ENCODE measurements at regions not wholly inside any gene's neighbourhood (a gene's known extent, or its start where the extent isn't known, plus 50 kb on each side); places are given as distances from the start of the nearest gene placed in this dataset.
"Not testable (repeated sequence)": the region's sequence is repeated elsewhere in the genome, so short reads cannot be mapped to it uniquely, and the experiment has no call there.

GRCh38 chrX:122641826-122642225 is 542.3 kb upstream of the GRIA3 start:
- DNase-seq = no peak
- in situ Hi-C loops (cut with MboI; ENCODE audit: low pct_unique_long_range_greater_than_20kb, low sequenced_read_pairs) = no loop called here

DNA sequence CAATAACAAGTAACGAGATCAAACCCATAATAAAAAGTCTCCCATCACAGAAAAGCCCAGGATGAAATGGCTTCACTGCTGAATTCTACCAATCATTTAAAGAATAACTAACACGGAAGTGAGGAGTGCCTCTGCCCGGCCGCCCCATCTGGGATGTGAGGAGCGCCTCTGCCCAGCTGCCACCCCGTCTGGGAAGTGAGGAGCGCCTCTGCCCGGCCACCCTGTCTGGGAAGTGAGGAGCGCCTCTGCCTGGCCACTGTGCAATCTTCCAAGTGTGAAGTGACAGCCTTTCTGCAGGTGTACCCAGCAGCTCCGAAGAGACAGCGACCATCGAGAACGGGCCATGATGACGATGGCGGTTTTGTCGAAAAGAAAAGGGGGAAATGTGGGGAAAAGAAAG is 528.8 kb upstream of the GRIA3 start:
- DNase-seq; in situ Hi-C loops (cut with MboI; ENCODE audit: low pct_unique_long_range_greater_than_20kb, low sequenced_read_pairs): not testable (repeated sequence)

DNA sequence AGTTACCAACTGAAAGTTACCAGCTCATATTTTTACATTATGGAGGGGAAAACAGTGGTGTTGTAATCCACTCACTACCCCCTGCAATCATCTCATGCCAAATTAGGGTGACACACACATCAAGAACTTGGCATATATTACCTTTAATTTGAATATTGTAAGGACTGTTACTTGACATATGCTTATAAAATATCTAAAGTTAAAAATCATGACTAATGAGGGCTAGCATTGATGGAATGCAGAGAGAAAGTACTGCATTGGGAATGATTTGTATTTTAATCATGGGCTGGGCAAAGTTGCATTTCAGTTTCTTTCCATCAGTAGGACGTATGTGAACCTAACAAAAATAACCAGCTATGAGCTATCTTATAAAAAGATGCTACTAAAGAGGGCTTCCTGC is 517.5 kb upstream of the GRIA3 start:
- no peak for DNase-seq
- in situ Hi-C loops (cut with MboI; ENCODE audit: low pct_unique_long_range_greater_than_20kb, low sequenced_read_pairs) = no loop called here

DNA sequence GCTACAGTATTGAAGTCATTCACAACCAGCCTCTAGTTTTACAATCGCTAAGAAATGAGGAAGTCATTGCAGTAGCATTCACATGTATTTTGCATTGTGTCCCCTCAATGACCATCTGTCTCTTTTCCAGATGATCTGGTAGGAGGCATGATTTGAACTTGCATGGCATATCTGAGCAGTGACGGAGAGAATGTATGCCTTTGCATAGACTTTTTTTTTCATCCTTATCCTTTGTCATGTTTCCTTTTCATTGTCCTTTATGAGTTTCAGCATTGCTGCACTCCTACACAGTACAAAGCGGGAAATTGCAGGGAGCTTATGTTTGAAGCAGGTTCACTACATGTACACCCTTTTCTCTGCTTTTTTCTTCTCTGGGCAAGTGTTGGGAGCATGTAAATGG is 516.4 kb upstream of the GRIA3 start:
- DNase-seq = no peak
- in situ Hi-C loops (cut with MboI; ENCODE audit: low pct_unique_long_range_greater_than_20kb, low sequenced_read_pairs) = no loop called here

- in situ Hi-C loops (cut with MboI; ENCODE audit: low pct_unique_long_range_greater_than_20kb, low sequenced_read_pairs) = loop anchor here (25.0 kb wide), 1 partner anchor 109 kb away; no protein-coding TSS in a partner anchor
- no peak for DNase-seq
Measured at GRCh38 chrX:122703762-122704161, 480.3 kb upstream of the GRIA3 start.

DNA sequence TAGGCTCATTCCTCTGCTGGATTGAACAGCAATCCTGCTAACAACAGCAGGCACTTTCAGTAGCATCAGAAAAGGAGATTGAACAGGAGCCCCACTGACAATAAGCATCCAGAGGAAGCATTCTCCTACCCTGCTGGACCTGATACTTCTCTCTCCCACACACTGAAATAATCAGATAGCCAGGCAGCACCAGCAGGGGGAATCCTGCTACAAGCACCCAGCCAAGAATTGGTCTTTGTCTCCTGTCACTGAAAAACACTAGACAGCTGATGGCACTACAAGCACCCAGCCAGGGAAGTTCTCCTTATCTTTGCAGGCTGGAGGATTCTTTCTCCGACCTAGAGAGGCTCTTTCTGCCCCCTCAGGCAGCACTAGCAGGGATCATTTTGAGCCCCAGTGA is 444.3 kb upstream of the GRIA3 start:
- DNase-seq = no peak
- in situ Hi-C loops (cut with MboI; ENCODE audit: low pct_unique_long_range_greater_than_20kb, low sequenced_read_pairs) = no loop called here

GRCh38 chrX:122770581-122770980 is 413.5 kb upstream of the GRIA3 start:
- in situ Hi-C loops (cut with MboI; ENCODE audit: low pct_unique_long_range_greater_than_20kb, low sequenced_read_pairs) = no loop called here
- no peak for DNase-seq

DNA sequence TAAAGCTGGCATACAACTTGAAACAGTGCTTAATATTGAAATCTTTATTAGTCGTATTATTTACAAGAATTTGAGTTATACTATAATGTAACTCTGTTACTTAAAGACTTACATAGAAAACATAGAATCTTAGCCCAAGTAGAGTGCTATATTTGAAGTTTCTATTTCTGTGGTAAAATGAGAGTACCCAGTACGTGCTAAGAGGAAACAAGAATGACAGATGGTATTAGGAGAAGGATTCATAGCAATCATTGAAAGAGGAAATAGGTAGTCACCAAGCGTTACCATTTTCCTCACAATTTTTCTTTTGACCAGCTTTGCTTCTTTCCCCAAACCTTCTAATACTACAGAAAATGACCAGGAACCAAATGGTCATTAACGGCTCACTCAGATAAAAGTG is 412.1 kb upstream of the GRIA3 start:
- no peak for DNase-seq
- in situ Hi-C loops (cut with MboI; ENCODE audit: low pct_unique_long_range_greater_than_20kb, low sequenced_read_pairs) = no loop called here

- DNase-seq = peak; percentile 3
- in situ Hi-C loops (cut with MboI; ENCODE audit: low pct_unique_long_range_greater_than_20kb, low sequenced_read_pairs) = no loop called here
Measured at GRCh38 chrX:122777766-122778165, 406.3 kb upstream of the GRIA3 start.

GRCh38 chrX:122783918-122784317 is 400.2 kb upstream of the GRIA3 start:
- no peak for DNase-seq
- in situ Hi-C loops (cut with MboI; ENCODE audit: low pct_unique_long_range_greater_than_20kb, low sequenced_read_pairs) = no loop called here

GRCh38 chrX:122787231-122787630 is 396.8 kb upstream of the GRIA3 start:
- no peak for DNase-seq
- in situ Hi-C loops (cut with MboI; ENCODE audit: low pct_unique_long_range_greater_than_20kb, low sequenced_read_pairs) = no loop called here

- no peak for DNase-seq
- in situ Hi-C loops (cut with MboI; ENCODE audit: low pct_unique_long_range_greater_than_20kb, low sequenced_read_pairs) = no loop called here
Measured at GRCh38 chrX:122788216-122788615, 395.9 kb upstream of the GRIA3 start.

GRCh38 chrX:122790376-122791095 is 393.5 kb upstream of the GRIA3 start:
- in situ Hi-C loops (cut with MboI; ENCODE audit: low pct_unique_long_range_greater_than_20kb, low sequenced_read_pairs) = no loop called here
- no peak for DNase-seq

- in situ Hi-C loops (cut with MboI; ENCODE audit: low pct_unique_long_range_greater_than_20kb, low sequenced_read_pairs) = loop anchor here (25.0 kb wide), 1 partner anchor 102 kb away; no protein-coding TSS in a partner anchor
- DNase-seq = no peak
Measured at GRCh38 chrX:122813876-122814275, 370.2 kb upstream of the GRIA3 start.

GRCh38 chrX:122816288-122816687 is 367.8 kb upstream of the GRIA3 start:
- in situ Hi-C loops (cut with MboI; ENCODE audit: low pct_unique_long_range_greater_than_20kb, low sequenced_read_pairs) = loop anchor here (25.0 kb wide), 1 partner anchor 104 kb away; no protein-coding TSS in a partner anchor
- peak; percentile 36 for DNase-seq

GRCh38 chrX:122817321-122817955 is 366.6 kb upstream of the GRIA3 start:
- no peak for DNase-seq
- in situ Hi-C loops (cut with MboI; ENCODE audit: low pct_unique_long_range_greater_than_20kb, low sequenced_read_pairs) = loop anchor here (25.0 kb wide), 1 partner anchor 105 kb away; no protein-coding TSS in a partner anchor

GRCh38 chrX:122818068-122818467 is 366.0 kb upstream of the GRIA3 start:
- in situ Hi-C loops (cut with MboI; ENCODE audit: low pct_unique_long_range_greater_than_20kb, low sequenced_read_pairs) = loop anchor here (25.0 kb wide), 1 partner anchor 106 kb away; no protein-coding TSS in a partner anchor
- DNase-seq = no peak

DNA sequence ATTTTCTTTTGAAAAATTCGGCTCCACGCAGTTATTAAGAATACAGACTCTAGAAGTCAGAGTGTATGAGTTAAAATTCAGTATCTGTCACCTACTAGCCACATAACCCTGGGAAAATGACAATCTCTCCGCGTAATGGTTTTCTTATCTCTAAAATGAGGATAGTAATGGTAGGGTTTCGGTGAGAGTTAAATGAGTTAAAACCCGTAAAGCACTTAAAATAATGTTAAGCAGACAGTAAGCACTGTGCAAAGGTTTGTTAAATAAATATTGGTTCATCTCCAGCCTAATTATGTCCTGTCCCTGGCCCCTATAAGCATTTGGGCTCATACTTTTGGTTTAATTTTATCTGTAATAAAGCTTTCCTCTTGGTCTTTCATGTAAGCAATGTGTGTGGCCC is 350.8 kb upstream of the GRIA3 start:
- in situ Hi-C loops (cut with MboI; ENCODE audit: low pct_unique_long_range_greater_than_20kb, low sequenced_read_pairs) = no loop called here
- no peak for DNase-seq

DNA sequence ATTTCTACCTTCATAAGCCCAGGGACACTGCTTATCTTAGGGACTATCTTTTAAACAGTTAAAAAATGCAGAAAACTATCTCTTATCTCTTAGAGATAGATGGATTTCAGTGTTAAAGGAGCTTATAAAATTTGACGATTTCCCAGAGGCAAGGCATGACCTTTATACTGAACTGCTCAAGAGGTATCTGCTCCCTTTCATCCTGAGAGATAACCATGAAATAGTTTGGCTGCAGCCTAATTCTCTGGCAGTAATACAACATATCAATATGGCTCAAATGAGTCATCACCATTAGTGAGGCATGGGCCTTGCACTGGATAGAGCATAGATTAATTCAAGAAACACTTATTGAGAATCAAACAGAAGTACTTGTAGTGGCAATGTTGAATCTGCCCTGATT is 348.2 kb upstream of the GRIA3 start:
- in situ Hi-C loops (cut with MboI; ENCODE audit: low pct_unique_long_range_greater_than_20kb, low sequenced_read_pairs) = no loop called here
- no peak for DNase-seq

DNA sequence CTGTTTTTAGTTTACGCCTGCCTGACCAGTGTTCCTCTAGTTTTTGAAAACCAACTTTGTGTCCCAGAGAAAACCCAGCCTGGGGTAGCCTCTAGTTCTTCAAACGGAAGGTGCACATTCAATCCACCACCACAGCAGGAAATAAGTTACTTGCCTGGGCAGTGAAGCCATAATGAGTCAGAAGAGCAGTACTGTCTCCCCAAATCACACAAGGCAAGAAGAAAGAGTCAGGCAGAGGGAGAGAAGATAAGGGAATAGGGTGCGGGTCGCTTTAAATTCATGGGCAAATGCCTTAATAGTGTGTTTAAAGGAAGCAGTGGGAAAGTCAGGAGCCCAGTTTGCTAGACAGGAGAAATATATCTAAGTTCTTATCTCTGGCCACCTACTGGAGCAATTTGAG is 333.8 kb upstream of the GRIA3 start:
- no peak for DNase-seq
- in situ Hi-C loops (cut with MboI; ENCODE audit: low pct_unique_long_range_greater_than_20kb, low sequenced_read_pairs) = no loop called here

- no peak for DNase-seq
- in situ Hi-C loops (cut with MboI; ENCODE audit: low pct_unique_long_range_greater_than_20kb, low sequenced_read_pairs) = no loop called here
Measured at GRCh38 chrX:122856205-122856604, 327.9 kb upstream of the GRIA3 start.

All from KBM-7 (cell line).